Omental fat pad (tissue), 3 donors: ENCODE measurements at regions not wholly inside any gene's neighbourhood (a gene's known extent, or its start where the extent isn't known, plus 50 kb on each side); places are given as distances from the start of the nearest gene placed in this dataset.

Experiments used
- ATAC-seq: fragments of 150-250 bp; one replicate; pipeline ENCODE4 v1.9.1; 2016; ENCODE audit warnings: mild to moderate bottlenecking, moderate library complexity; ENCODE audit not compliant: low FRiP score
- DNase-seq: peaks from one replicate; pipeline ENCODE4 v3.0.0-alpha.2; 2019; ENCODE audit warnings: low spot score
- TF ChIP-seq, protein P1 (sequence below), 3 donors: fragments of 450-650 bp; IDR thresholded peaks; one replicate each; pipeline ENCODE4 v1.5.1; 2016 to 2017; ENCODE audit warnings: antibody characterized with exemption in 3 of 3, mild to moderate bottlenecking in 3 of 3, moderate library complexity in 2 of 3

DNA sequence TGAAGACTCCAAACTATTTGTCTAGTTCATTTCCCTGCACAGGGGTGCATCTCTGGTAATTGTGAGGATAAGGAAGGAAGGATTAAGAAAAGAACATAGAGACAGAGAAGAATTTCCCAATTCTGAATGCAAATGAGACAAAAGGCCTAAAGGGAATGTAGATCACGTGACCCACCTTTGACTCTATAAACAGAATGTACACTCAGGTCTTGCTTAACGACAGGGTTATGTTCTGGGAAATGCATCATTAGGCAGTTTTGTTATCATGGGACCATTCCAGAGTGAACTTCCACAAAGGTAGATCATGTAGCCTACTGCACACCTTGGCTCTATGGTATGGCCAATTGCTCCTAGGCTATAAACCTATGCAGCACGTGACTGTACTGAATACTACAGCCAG is 252.3 kb upstream of the ZP4 start:
- TF ChIP-seq, protein P1, sequence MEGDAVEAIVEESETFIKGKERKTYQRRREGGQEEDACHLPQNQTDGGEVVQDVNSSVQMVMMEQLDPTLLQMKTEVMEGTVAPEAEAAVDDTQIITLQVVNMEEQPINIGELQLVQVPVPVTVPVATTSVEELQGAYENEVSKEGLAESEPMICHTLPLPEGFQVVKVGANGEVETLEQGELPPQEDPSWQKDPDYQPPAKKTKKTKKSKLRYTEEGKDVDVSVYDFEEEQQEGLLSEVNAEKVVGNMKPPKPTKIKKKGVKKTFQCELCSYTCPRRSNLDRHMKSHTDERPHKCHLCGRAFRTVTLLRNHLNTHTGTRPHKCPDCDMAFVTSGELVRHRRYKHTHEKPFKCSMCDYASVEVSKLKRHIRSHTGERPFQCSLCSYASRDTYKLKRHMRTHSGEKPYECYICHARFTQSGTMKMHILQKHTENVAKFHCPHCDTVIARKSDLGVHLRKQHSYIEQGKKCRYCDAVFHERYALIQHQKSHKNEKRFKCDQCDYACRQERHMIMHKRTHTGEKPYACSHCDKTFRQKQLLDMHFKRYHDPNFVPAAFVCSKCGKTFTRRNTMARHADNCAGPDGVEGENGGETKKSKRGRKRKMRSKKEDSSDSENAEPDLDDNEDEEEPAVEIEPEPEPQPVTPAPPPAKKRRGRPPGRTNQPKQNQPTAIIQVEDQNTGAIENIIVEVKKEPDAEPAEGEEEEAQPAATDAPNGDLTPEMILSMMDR (IDR thresholded peaks at IDR 0.05): no peak
- DNase-seq (no peak), ATAC-seq (no peak)

DNA sequence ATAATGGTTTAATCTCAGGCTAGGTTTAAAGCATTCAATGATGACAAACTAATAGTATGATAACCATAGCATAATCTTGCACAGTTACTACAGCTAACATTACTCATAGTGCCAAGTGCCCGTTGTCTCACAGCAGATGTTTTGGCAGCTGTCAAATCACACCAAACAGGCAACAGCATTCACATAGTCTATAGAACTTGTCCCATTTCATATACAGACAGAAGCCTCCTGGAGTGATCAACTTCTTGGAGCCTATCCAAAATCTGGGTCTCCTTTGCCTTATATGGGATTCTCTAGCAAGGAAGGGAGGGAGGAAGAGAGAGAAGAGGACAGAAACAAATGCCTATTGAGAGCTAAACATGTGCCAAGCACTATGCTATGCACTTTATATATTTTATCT is 250.6 kb upstream of the ZP4 start:
- TF ChIP-seq, protein P1 (IDR thresholded peaks at IDR 0.05): no peak
- DNase-seq: no peak
- ATAC-seq: no peak

DNA sequence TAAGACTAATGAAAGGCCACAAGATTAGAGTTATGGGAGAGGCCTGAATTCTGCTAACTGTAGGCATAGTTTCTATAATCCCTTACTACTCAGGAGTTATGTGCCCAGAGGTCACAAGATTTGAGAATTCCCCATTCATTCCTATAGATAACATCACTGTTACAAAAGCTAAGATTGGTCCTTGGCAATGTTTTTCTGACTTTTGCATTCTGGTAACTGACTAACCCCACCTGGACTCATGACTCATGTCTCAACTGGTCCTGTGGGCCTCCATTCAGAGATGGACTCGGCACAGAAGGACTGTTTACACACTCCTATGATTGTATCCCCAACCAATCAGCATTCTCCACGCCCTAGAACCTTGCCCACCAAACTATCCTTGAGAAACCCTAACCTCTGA is 249.0 kb upstream of the ZP4 start:
- TF ChIP-seq, protein P1 (IDR thresholded peaks at IDR 0.05): no peak
- DNase-seq: no peak
- no peak for ATAC-seq

DNA sequence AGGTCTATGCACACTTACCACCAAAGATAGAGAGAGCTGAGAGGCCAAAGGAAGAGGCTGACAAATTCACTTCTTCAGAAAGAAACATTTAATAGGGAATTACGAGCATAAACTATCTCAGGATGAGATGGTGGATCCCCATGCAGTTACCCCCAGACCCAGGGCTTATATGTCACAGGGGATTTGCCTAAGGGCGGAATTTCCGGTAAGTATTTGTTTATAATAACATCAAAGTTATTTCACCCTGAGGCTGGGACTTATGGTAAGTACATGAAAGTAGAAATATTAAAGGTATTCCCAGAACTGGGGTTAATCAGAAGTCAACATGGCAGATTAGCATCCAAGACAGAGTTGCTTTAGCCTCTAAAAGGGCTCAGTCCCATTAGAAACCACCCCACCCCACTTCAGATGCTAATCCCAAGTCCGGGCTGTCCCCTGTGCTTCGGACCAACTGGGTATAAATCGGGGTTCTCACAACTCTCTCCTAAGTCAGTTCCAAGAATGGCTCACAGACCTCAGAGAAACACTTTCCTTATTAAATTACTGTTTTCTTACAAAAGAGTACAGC is 247.4 kb upstream of the ZP4 start:
- no peak for ATAC-seq

DNA sequence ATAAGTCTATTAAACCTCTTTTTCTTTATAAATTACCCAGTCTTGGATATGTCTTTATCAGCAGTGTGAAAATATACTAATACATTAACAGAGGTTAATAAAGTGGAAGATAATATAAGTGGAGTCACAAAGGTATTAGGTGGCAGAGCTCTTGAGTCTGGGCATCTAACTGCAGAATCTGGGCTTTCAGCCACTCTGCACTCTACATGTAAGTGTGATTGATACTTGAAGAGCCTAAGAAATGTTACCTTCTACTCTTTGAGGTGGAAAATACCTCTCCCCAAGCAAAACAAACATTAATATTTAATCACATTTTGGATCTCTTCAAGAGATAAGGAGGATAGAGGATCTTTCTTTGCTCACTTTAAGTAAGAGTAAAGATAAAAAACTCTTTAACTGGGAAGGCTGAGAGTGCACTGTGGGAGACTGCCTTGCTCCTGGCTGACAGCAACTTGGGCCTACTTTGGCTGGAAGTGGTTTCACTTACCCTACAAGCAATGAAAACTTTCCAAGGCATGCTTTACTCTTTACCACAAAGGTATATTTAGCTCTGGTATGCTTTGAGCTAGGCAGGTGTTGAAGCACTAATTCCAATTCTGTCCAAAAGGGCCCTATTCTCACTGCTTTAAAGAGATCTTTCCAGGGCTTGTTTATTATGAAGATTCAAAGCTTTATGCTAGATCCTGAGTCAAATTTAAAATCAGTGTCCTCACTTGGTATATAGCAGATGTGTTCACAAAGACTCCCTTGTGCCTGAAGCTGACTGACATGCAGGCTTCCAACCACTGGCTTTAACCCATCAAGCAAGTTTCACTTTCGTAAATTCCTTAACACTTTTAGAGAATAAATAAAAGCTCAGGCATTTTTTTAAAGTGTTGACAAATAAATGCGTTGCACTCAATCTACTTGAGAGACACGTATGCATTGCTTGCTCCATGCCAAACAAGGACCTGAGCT is 245.3 kb upstream of the ZP4 start:
- no peak for ATAC-seq
- no peak for DNase-seq
- TF ChIP-seq, protein P1 (IDR thresholded peaks at IDR 0.05): no peak

More for the DNA sequence above, 247.4 kb upstream of the ZP4 start:
- DNase-seq: no peak
- TF ChIP-seq, protein P1 (IDR thresholded peaks at IDR 0.05): no peak

DNA sequence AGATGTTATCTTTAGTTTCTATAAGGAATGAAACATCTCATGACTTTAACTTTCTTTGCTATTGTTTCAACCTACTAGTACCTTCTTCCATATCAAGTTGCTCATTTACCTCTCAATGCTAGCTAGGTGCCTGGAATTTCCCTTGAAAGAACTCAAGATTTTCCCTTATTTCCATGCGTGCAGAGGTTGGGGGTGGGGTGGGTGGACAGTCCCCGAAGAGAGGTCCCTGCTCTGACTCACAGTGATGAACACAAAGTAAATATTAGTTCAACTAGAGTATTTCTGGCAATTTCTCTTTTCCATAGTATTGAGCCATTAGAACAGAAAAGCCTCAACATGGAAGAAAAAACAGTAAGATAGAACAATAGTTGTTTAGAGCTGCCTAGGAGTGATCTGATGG is 239.0 kb upstream of the ZP4 start:
- TF ChIP-seq, protein P1 (IDR thresholded peaks at IDR 0.05): no peak
- DNase-seq (no peak), ATAC-seq (no peak)

DNA sequence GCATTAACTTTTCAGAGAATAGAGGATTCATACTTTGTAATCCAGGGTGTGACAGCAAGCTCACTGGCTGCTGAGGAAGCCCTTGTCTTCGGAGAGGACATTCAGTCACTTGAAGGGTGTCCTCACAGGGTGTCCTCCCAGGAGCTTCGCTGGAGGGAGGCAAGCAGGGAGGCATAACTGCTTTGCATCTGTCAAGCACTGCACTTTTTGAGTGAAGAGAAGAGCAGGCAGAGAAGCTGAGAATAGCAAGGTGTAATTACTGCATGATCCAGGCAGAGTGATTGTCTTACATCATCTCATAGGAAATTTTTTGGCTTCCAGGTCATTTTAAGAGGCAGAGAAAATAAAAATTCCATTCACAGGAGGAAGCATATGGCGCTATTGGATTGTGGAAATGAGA is 232.5 kb upstream of the ZP4 start:
- ATAC-seq: no peak
- TF ChIP-seq, protein P1 (IDR thresholded peaks at IDR 0.05): no peak

More for the DNA sequence above, 232.5 kb upstream of the ZP4 start:
- DNase-seq: no peak
